H1 (cell line): ENCODE measurements at regions not wholly inside any gene's neighbourhood (a gene's known extent, or its start where the extent isn't known, plus 50 kb on each side); places are given as distances from the start of the nearest gene placed in this dataset.

Source experiments
- KDM1A ChIP-seq: fragments of 200-600, 300-600 bp; sonication (generic); IDR thresholded peaks from 2 replicates; pipeline ENCODE4 v1.7.1; 2016; ENCODE audit warnings: mild to moderate bottlenecking, low read length, borderline replicate concordance
- MAX ChIP-seq: IDR thresholded peaks from 2 replicates; pipeline ENCODE4 v1.6.1; 2012; ENCODE audit warnings: inconsistent platforms
- RAD21 ChIP-seq, 2 experiments: IDR thresholded peaks in 1 of 2; conservative IDR thresholded peaks in 1 of 2; 2 replicates each; pipeline ENCODE4 v1.6.1; 2011; ENCODE audit warnings: low read depth in 2 of 2, low read length in 2 of 2, improper control_type of control experiment in 1 of 2, inconsistent platforms in 1 of 2, mild to moderate bottlenecking in 1 of 2, moderate library complexity in 1 of 2
- RXRA ChIP-seq: IDR thresholded peaks from 2 replicates; pipeline ENCODE4 v1.6.1; 2011; ENCODE audit warnings: low read depth, mild to moderate bottlenecking, low read length, moderate library complexity; ENCODE audit not compliant: insufficient read depth
- SIN3A ChIP-seq, 2 experiments: IDR thresholded peaks in 1 of 2; conservative IDR thresholded peaks in 1 of 2; 2 replicates each; pipeline ENCODE4 v1.6.1; 2011 to 2012; ENCODE audit warnings: low read length in 2 of 2, improper control_type of control experiment in 1 of 2, low read depth in 1 of 2, mild to moderate bottlenecking in 1 of 2
- SIRT6 ChIP-seq: IDR thresholded peaks from one replicate; pipeline ENCODE4 v1.7.1; 2012; ENCODE audit warnings: low read length, inconsistent platforms
- SP1 ChIP-seq: IDR thresholded peaks from 2 replicates; pipeline ENCODE4 v1.6.1; 2011; ENCODE audit warnings: low read depth, low read length
- TAF1 ChIP-seq: IDR thresholded peaks from 2 replicates; pipeline ENCODE4 v1.6.1; 2011; ENCODE audit warnings: mild to moderate bottlenecking, low read depth, low read length
- TBP ChIP-seq: IDR thresholded peaks from 2 replicates; pipeline ENCODE4 v1.6.1; 2011; ENCODE audit warnings: low read depth, low read length, improper control_type of control experiment

GRCh38 chr4:123110147-123110546 lies 187.8 kb upstream of the NUDT6 start (continued):
- TF ChIP-seq RAD21 (IDR thresholded peaks at IDR 0.05 in 1 of 2, conservative IDR thresholded peaks at IDR 0.05 in 1 of 2; ENCODE audit: low read depth in 2 of 2, low read length in 2 of 2): no peak
- TF ChIP-seq RXRA: no peak
- TF ChIP-seq SIRT6: no peak
- TF ChIP-seq SIN3A (conservative IDR thresholded peaks at IDR 0.05 in 1 of 2, IDR thresholded peaks at IDR 0.05 in 1 of 2; ENCODE audit: low read depth in 1 of 2, low read length in 2 of 2): no peak
- TF ChIP-seq TAF1: no peak
- no peak for TF ChIP-seq TBP
- TF ChIP-seq SP1: no peak
- no peak for TF ChIP-seq MAX
- no peak for TF ChIP-seq KDM1A
